HG02623 (cell line): ENCODE measurements at regions not wholly inside any gene's neighbourhood (a gene's known extent, or its start where the extent isn't known, plus 50 kb on each side); places are given as distances from the start of the nearest gene placed in this dataset.
"Not testable (repeated sequence)": the region's sequence is repeated elsewhere in the genome, so short reads cannot be mapped to it uniquely, and the experiment has no call there.

ENCODE experiments used
- ATAC-seq: cut with Tn5 transposase; IDR thresholded peaks from one replicate; pipeline ENCODE4 v1.9.1; 2021; ENCODE audit warnings: moderate library complexity; ENCODE audit not compliant: unreplicated experiment

- no peak for ATAC-seq
Observed at GRCh38 chr7:11221984-11222383, 248.3 kb downstream of the PHF14 start.

- no peak for ATAC-seq
Observed at GRCh38 chr7:11224535-11224934, 250.9 kb downstream of the PHF14 start.

GRCh38 chr7:11228515-11228914 lies 254.8 kb downstream of the PHF14 start:
- ATAC-seq, result no peak

- no peak for ATAC-seq
Observed at GRCh38 chr7:11231190-11231589, 257.5 kb downstream of the PHF14 start.

- ATAC-seq, result no peak
Observed at GRCh38 chr7:11232462-11232861, 258.8 kb downstream of the PHF14 start.

- ATAC-seq, result no peak
Observed at GRCh38 chr7:11233871-11234270, 260.2 kb downstream of the PHF14 start.

- no peak for ATAC-seq
Observed at GRCh38 chr7:11235491-11235890, 261.8 kb downstream of the PHF14 start.

GRCh38 chr7:11236680-11237079 lies 263.0 kb downstream of the PHF14 start:
- no peak for ATAC-seq

GRCh38 chr7:11237742-11238141 lies 264.1 kb downstream of the PHF14 start:
- no peak for ATAC-seq

GRCh38 chr7:11239316-11239715 lies 265.6 kb downstream of the PHF14 start:
- ATAC-seq, result no peak

GRCh38 chr7:11243739-11244138 lies 270.1 kb downstream of the PHF14 start:
- ATAC-seq, result no peak

GRCh38 chr7:11244149-11244548 lies 270.5 kb downstream of the PHF14 start:
- no peak for ATAC-seq

- no peak for ATAC-seq
Observed at GRCh38 chr7:11247545-11247944, 273.9 kb downstream of the PHF14 start.

GRCh38 chr7:11251436-11251835 lies 277.8 kb downstream of the PHF14 start:
- no peak for ATAC-seq

- no peak for ATAC-seq
Observed at GRCh38 chr7:11252011-11252607, 278.4 kb downstream of the PHF14 start.

- ATAC-seq, result no peak
Observed at GRCh38 chr7:11252705-11253272, 279.1 kb downstream of the PHF14 start.

GRCh38 chr7:11256501-11256900 lies 282.8 kb downstream of the PHF14 start:
- no peak for ATAC-seq

- ATAC-seq, result no peak
Observed at GRCh38 chr7:11261470-11261869, 287.8 kb downstream of the PHF14 start.

GRCh38 chr7:11266101-11266500 lies 292.4 kb downstream of the PHF14 start:
- no peak for ATAC-seq

- ATAC-seq, result no peak
Observed at GRCh38 chr7:11272352-11272751, 298.7 kb downstream of the PHF14 start.

- no peak for ATAC-seq
Observed at GRCh38 chr7:11274074-11274473, 300.4 kb downstream of the PHF14 start.

- ATAC-seq, result no peak
Observed at GRCh38 chr7:11281953-11282352, 308.3 kb downstream of the PHF14 start.

GRCh38 chr7:11283584-11283983 lies 309.9 kb downstream of the PHF14 start:
- ATAC-seq, result not testable (repeated sequence)
